SK-N-SH (cell line): ENCODE measurements at regions not wholly inside any gene's neighbourhood (a gene's known extent, or its start where the extent isn't known, plus 50 kb on each side); places are given as distances from the start of the nearest gene placed in this dataset.

Source experiments
- CTCF ChIA-PET: fragments of 300-600, 350-600 bp; formaldehyde crosslinking; extraction: SDS; loops from one replicate; lab custom pipeline; 2021; lab: Yijun Ruan, JAX
- POLR2A ChIA-PET: fragments of 350-600 bp; sonication (Branson Sonifier 250); formaldehyde crosslinking; extraction: SDS; loops from one replicate; lab custom pipeline; 2020; ENCODE audit warnings: antibody characterized with exemption, inconsistent platforms; lab: Yijun Ruan, JAX
- DNase-seq: peaks from one replicate; pipeline ENCODE4 v3.0.0; 2012
- H2AFZ ChIP-seq: fragments of 200-600 bp; sonication (generic); 2 replicates; pipeline ENCODE4 v1.8.1; 2016; ENCODE audit warnings: antibody characterized with exemption, mild to moderate bottlenecking, low read depth
- H3F3A ChIP-seq: fragments of 200-600 bp; sonication (generic); replicated peaks from 2 replicates; pipeline ENCODE3; 2016; ENCODE audit warnings: antibody characterized with exemption, mild to moderate bottlenecking; ENCODE audit not compliant: insufficient read depth
- H3K27ac ChIP-seq, 2 experiments: fragments of 200-500 bp in 1 of 2; fragments of 200-600 bp in 1 of 2; sonication (Bioruptor generic) in 1 of 2; sonication (generic), shearing (Covaris generic) in 1 of 2; 2 replicates each; pipeline versions ENCODE4 v1.5.1 to v1.6.1; 2014 to 2016; ENCODE audit warnings: low read depth in 2 of 2, inconsistent platforms in 1 of 2, low read length in 1 of 2, mild to moderate bottlenecking in 1 of 2, mixed read lengths in 1 of 2
- H3K27me3 ChIP-seq: fragments of 200-600 bp; sonication (generic), shearing (Covaris generic); 2 replicates; pipeline ENCODE4 v1.6.1; 2016; ENCODE audit warnings: mixed run types; ENCODE audit not compliant: insufficient read depth
- H3K36me3 ChIP-seq, 2 experiments: fragments of 200-500 bp in 1 of 2; fragments of 200-600 bp in 1 of 2; sonication (Bioruptor generic) in 1 of 2; sonication (generic) in 1 of 2; replicated peaks in 1 of 2; 2 replicates each; pipeline versions ENCODE3 to v1.5.1; 2014 to 2016; ENCODE audit warnings: low read length in 1 of 2, mild to moderate bottlenecking in 1 of 2; ENCODE audit not compliant: insufficient read depth in 2 of 2, control insufficient read depth in 1 of 2
- H3K4me1 ChIP-seq, 2 experiments: fragments of 200-500 bp in 1 of 2; fragments of 200-600 bp in 1 of 2; sonication (Bioruptor generic) in 1 of 2; sonication (generic), shearing (Covaris generic) in 1 of 2; 2 replicates each; pipeline versions ENCODE4 v1.5.1 to v1.6.1; 2014 to 2016; ENCODE audit warnings: low read depth in 1 of 2, low read length in 1 of 2, mixed run types in 1 of 2; ENCODE audit not compliant: insufficient read depth in 2 of 2, control insufficient read depth in 1 of 2
- H3K4me2 ChIP-seq: fragments of 200-600 bp; sonication (generic), shearing (Covaris generic); 2 replicates; pipeline ENCODE4 v1.6.1; 2017; ENCODE audit warnings: mixed run types
- H3K4me3 ChIP-seq, 2 experiments: fragments of 200-500 bp in 1 of 2; fragments of 200-600 bp in 1 of 2; sonication (Bioruptor generic) in 1 of 2; sonication (generic), shearing (Covaris generic) in 1 of 2; 2 replicates each; pipeline versions ENCODE4 v1.5.1 to v1.8.1; 2014 to 2016; ENCODE audit warnings: low read depth in 2 of 2, inconsistent platforms in 1 of 2, low read length in 1 of 2, mild to moderate bottlenecking in 1 of 2, mixed read lengths in 1 of 2, moderate library complexity in 1 of 2
- H3K79me2 ChIP-seq: fragments of 200-600 bp; sonication (generic); 2 replicates; pipeline ENCODE4 v1.8.1; 2017; ENCODE audit warnings: mild to moderate bottlenecking; ENCODE audit not compliant: insufficient read depth
- H3K9ac ChIP-seq: fragments of 200-600 bp; sonication (generic); 2 replicates; pipeline ENCODE4 v1.6.1; 2017; ENCODE audit warnings: mixed run types
- H3K9me2 ChIP-seq: fragments of 200-600 bp; sonication (generic); 2 replicates; pipeline ENCODE4 v1.6.1; 2017; ENCODE audit warnings: mixed run types
- H3K9me3 ChIP-seq: fragments of 200-600 bp; sonication (generic); 2 replicates; pipeline ENCODE4 v1.6.1; 2017; ENCODE audit warnings: mixed run types, mild to moderate bottlenecking, moderate library complexity
- H4K20me1 ChIP-seq: fragments of 200-600 bp; sonication (generic); 2 replicates; pipeline ENCODE4 v1.6.1; 2017; ENCODE audit warnings: mild to moderate bottlenecking, mixed run types; ENCODE audit not compliant: insufficient read depth
- CHD2 ChIP-seq: fragments of 150-350 bp; IDR thresholded peaks from 2 replicates; pipeline ENCODE4 v1.6.1; 2018; ENCODE audit warnings: low read length; ENCODE audit not compliant: partially characterized antibody
- EP300 ChIP-seq, 2 experiments: IDR thresholded peaks; 2 replicates each; pipeline versions ENCODE4 v1.4.0 to v1.6.1; 2012; ENCODE audit warnings: borderline replicate concordance in 1 of 2, low read depth in 1 of 2, low read length in 1 of 2
- FOSL2 ChIP-seq: IDR thresholded peaks from 2 replicates; pipeline ENCODE4 v1.4.0; 2012; ENCODE audit warnings: low read depth, mild to moderate bottlenecking, moderate library complexity, borderline replicate concordance
- FOXJ3 ChIP-seq: sonication (generic); formaldehyde crosslinking; IDR thresholded peaks from 2 replicates; pipeline ENCODE4 v1.5.1; 2020; ENCODE audit warnings: mild to moderate bottlenecking, missing genetic modification reagents
- FOXM1 ChIP-seq: IDR thresholded peaks from 2 replicates; pipeline ENCODE4 v1.4.0; 2012; ENCODE audit warnings: low read depth, mild to moderate bottlenecking
- GATA2 ChIP-seq: sonication (generic); formaldehyde crosslinking; IDR thresholded peaks from 2 replicates; pipeline ENCODE4 v1.5.0; 2020; ENCODE audit warnings: mild to moderate bottlenecking, missing genetic modification reagents
- JUND ChIP-seq: IDR thresholded peaks from 2 replicates; pipeline ENCODE4 v1.4.0; 2012
- MEF2A ChIP-seq: IDR thresholded peaks from 2 replicates; pipeline ENCODE4 v1.4.0; 2012; ENCODE audit warnings: low read depth, borderline replicate concordance
- MXI1 ChIP-seq: IDR thresholded peaks from 2 replicates; pipeline ENCODE4 v1.6.1; 2012; ENCODE audit warnings: mild to moderate bottlenecking, low read depth, low read length, improper control_type of control experiment
- NRF1 ChIP-seq: IDR thresholded peaks from 2 replicates; pipeline ENCODE4 v1.6.1; 2012; ENCODE audit warnings: low read depth, mild to moderate bottlenecking, low read length
- POLR2AphosphoS5 ChIP-seq: IDR thresholded peaks from 2 replicates; pipeline ENCODE4 v1.6.1; 2012; ENCODE audit warnings: low read depth, low read length
- RAD21 ChIP-seq: IDR thresholded peaks from 2 replicates; pipeline ENCODE4 v1.6.1; 2012; ENCODE audit warnings: mild to moderate bottlenecking, low read length
- RXRA ChIP-seq: IDR thresholded peaks from 2 replicates; pipeline ENCODE4 v1.4.0; 2012; ENCODE audit warnings: low read depth, mild to moderate bottlenecking, borderline replicate concordance
- SMC3 ChIP-seq: IDR thresholded peaks from 2 replicates; pipeline ENCODE4 v1.6.1; 2012; ENCODE audit warnings: low read depth, low read length, improper control_type of control experiment
- TAF1 ChIP-seq: IDR thresholded peaks from 2 replicates; pipeline ENCODE4 v1.6.1; 2012; ENCODE audit warnings: low read depth, mild to moderate bottlenecking, low read length, moderate library complexity, borderline replicate concordance
- WGBS: methylation state at CpG from one replicate; pipeline ENCODE4 v1.1.6; 2017; ENCODE audit warnings: low lambda C conversion rate; 5-methylcytosine and 5-hydroxymethylcytosine counted together
- TF ChIP-seq, protein P1 (sequence below): IDR thresholded peaks from 2 replicates; pipeline ENCODE4 v1.4.0; 2012; ENCODE audit warnings: low read depth, borderline replicate concordance
- TF ChIP-seq, protein P2 (sequence below): fragments of 150-350 bp; IDR thresholded peaks from 2 replicates; pipeline ENCODE4 v1.6.1; 2017; ENCODE audit warnings: antibody characterized with exemption, low read length, low read depth, borderline replicate concordance
- TF ChIP-seq, protein P3 (sequence below): IDR thresholded peaks from 2 replicates; pipeline ENCODE4; 2012
- TF ChIP-seq, protein P4 (sequence below): IDR thresholded peaks from 2 replicates; pipeline ENCODE4 v1.6.1; 2012; ENCODE audit warnings: mild to moderate bottlenecking, low read depth, low read length, moderate library complexity

DNA sequence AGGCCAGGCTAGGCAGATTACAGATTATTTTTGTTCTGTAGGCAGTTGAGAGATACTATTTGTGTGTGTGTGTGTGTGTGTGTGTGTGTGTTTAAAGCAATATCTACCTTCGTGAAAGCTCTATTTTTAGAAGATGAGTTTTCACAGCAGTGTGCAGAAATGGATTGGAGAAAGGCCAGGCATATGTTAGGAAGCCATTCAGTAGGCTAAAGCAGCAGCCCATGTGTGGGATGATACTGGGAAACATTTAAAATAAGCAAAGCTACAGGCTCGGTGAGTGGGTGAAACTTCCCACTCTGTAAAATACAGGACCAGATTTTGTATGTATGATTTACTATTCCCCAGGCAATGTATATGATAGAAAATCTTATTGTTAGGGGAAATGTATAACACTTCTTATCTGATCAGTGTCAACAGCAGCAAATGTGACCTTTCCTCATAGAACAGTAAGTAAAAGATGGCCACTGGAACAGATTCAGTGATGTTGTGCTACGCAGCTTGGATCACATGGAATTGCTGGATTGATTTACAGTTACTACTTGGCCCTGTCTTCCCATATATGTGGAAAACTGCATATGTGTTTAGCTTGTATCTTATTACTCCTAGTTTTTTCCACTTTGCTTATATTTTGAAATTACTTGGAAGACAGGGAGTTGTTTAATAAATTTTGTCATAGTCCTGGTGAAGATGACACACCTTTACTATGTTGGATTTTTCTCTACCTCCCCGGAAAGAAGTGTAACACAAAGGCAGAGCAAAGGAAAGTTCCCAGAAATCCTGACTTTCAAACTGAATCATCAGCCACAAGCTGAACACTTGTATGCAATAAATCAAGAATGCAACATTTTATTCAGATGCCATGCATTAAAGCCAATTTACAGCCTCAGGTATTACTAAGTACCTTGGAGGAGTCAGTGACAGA lies 1077.7 kb upstream of the SEMA6A start:
- Histone ChIP-seq H2AFZ (no peak overlapping the region), H3K27me3 (no peaks in the 10 kb centered on the region), H3K4me3 (no peak overlapping the region), H3K79me2 (no peaks in the 10 kb centered on the region), H3K9me3 (no peaks in the 10 kb centered on the region), H3K4me1 (no peaks in the 10 kb centered on the region), H3K27ac (no peak overlapping the region), H3K36me3 (no peaks in the 10 kb centered on the region), H4K20me1 (no peaks in the 10 kb centered on the region), H3K4me2 (no peak overlapping the region), H3K9ac (no peak overlapping the region), H3K9me2 (no peaks in the 10 kb centered on the region), H3F3A (no peaks in the 10 kb centered on the region)
- POLR2A ChIA-PET, result no interaction called here
- WGBS, result 15% methylated on average over 4 of the region's 4 CpGs
- peak; percentile 6 for DNase-seq
- no peak for TF ChIP-seq POLR2AphosphoS5
- TF ChIP-seq, protein P1, sequence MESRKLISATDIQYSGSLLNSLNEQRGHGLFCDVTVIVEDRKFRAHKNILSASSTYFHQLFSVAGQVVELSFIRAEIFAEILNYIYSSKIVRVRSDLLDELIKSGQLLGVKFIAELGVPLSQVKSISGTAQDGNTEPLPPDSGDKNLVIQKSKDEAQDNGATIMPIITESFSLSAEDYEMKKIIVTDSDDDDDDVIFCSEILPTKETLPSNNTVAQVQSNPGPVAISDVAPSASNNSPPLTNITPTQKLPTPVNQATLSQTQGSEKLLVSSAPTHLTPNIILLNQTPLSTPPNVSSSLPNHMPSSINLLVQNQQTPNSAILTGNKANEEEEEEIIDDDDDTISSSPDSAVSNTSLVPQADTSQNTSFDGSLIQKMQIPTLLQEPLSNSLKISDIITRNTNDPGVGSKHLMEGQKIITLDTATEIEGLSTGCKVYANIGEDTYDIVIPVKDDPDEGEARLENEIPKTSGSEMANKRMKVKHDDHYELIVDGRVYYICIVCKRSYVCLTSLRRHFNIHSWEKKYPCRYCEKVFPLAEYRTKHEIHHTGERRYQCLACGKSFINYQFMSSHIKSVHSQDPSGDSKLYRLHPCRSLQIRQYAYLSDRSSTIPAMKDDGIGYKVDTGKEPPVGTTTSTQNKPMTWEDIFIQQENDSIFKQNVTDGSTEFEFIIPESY, result no peak
- TF ChIP-seq MEF2A, result no peak
- TF ChIP-seq CHD2, result no peak
- peak in 1 of 2 experiments; percentile 19; a peak in 1 of 4 replicates for TF ChIP-seq EP300 (IDR thresholded peaks at IDR 0.05; ENCODE audit: borderline replicate concordance in 1 of 2, low read depth in 1 of 2, low read length in 1 of 2)
- no peak for TF ChIP-seq FOSL2
- TF ChIP-seq GATA2 (CRISPR knock-in tag), result peak; percentile 33
- TF ChIP-seq RAD21, result no peak
- TF ChIP-seq NRF1, result no peak
- TF ChIP-seq, protein P2, sequence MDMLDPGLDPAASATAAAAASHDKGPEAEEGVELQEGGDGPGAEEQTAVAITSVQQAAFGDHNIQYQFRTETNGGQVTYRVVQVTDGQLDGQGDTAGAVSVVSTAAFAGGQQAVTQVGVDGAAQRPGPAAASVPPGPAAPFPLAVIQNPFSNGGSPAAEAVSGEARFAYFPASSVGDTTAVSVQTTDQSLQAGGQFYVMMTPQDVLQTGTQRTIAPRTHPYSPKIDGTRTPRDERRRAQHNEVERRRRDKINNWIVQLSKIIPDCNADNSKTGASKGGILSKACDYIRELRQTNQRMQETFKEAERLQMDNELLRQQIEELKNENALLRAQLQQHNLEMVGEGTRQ, result no peak
- CTCF ChIA-PET, result no interaction called here

DNA sequence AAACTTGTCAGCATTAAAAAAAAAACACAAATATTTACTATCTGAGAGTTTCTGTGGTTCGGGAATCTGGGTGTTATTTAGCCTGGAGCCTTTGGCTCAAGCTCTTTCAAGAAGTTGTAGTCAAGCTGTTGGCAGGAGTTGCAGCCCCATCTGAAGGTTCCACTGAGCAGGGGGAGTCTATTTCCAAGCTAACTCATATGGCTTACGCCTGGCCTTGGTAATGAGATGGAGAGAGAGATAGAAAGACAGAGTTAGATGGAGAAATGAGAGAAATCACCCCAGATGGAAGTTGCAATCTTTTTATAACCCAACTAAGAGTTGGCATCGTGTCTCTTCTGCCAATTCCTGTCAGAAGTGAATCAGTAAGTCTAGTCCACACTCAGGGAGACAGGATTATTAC lies 1075.2 kb upstream of the SEMA6A start:
- Histone ChIP-seq H3K4me3 (no peak overlapping the region), H2AFZ (no peak overlapping the region), H3K27me3 (no peaks in the 10 kb centered on the region), H3K9ac (no peak overlapping the region), H3F3A (no peaks in the 10 kb centered on the region), H3K9me2 (no peaks in the 10 kb centered on the region), H3K4me2 (no peak overlapping the region), H3K9me3 (no peaks in the 10 kb centered on the region), H3K4me1 (no peaks in the 10 kb centered on the region), H3K79me2 (no peaks in the 10 kb centered on the region), H4K20me1 (no peaks in the 10 kb centered on the region), H3K36me3 (no peaks in the 10 kb centered on the region), H3K27ac (no peak overlapping the region)
- POLR2A ChIA-PET, result no interaction called here
- peak; percentile 7 for DNase-seq
- CTCF ChIA-PET, result interaction anchor here (1.1 kb wide), 1 partner anchor 10 kb away, joined by 4 read pairs; no protein-coding TSS in a partner anchor
- WGBS, result 6% methylated on average over 3 of the region's 3 CpGs
- TF ChIP-seq RXRA (no peak), MXI1 (no peak), JUND (no peak), GATA2 (CRISPR knock-in tag) (no peak), FOSL2 (no peak), MEF2A (no peak), FOXJ3 (CRISPR knock-in tag) (no peak), TAF1 (no peak), FOXM1 (no peak), SMC3 (no peak), RAD21 (no peak)
- TF ChIP-seq, protein P3, sequence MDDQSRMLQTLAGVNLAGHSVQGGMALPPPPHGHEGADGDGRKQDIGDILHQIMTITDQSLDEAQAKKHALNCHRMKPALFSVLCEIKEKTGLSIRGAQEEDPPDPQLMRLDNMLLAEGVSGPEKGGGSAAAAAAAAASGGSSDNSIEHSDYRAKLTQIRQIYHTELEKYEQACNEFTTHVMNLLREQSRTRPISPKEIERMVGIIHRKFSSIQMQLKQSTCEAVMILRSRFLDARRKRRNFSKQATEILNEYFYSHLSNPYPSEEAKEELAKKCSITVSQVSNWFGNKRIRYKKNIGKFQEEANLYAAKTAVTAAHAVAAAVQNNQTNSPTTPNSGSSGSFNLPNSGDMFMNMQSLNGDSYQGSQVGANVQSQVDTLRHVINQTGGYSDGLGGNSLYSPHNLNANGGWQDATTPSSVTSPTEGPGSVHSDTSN, result no peak
- TF ChIP-seq, protein P4, sequence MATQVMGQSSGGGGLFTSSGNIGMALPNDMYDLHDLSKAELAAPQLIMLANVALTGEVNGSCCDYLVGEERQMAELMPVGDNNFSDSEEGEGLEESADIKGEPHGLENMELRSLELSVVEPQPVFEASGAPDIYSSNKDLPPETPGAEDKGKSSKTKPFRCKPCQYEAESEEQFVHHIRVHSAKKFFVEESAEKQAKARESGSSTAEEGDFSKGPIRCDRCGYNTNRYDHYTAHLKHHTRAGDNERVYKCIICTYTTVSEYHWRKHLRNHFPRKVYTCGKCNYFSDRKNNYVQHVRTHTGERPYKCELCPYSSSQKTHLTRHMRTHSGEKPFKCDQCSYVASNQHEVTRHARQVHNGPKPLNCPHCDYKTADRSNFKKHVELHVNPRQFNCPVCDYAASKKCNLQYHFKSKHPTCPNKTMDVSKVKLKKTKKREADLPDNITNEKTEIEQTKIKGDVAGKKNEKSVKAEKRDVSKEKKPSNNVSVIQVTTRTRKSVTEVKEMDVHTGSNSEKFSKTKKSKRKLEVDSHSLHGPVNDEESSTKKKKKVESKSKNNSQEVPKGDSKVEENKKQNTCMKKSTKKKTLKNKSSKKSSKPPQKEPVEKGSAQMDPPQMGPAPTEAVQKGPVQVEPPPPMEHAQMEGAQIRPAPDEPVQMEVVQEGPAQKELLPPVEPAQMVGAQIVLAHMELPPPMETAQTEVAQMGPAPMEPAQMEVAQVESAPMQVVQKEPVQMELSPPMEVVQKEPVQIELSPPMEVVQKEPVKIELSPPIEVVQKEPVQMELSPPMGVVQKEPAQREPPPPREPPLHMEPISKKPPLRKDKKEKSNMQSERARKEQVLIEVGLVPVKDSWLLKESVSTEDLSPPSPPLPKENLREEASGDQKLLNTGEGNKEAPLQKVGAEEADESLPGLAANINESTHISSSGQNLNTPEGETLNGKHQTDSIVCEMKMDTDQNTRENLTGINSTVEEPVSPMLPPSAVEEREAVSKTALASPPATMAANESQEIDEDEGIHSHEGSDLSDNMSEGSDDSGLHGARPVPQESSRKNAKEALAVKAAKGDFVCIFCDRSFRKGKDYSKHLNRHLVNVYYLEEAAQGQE, result no peak
